Naive thymus-derived CD4-positive, alpha-beta T cell (primary cell): ENCODE measurements at regions not wholly inside any gene's neighbourhood (a gene's known extent, or its start where the extent isn't known, plus 50 kb on each side); places are given as distances from the start of the nearest gene placed in this dataset.

Source experiments
- ATAC-seq: fragments of 150-1000 bp; cut with Tn5 transposase; 2 replicates; pipeline ENCODE4 v1.10.0; 2021; ENCODE audit warnings: mild to moderate bottlenecking, moderate library complexity
- CTCF ChIA-PET: fragments of 350-600 bp; sonication (Branson Sonifier 250); formaldehyde crosslinking; loops from one replicate; lab custom pipeline; 2021; ENCODE audit warnings: antibody characterized with exemption; lab: Charles Lee
- POLR2A ChIA-PET: fragments of 350-600 bp; sonication (Branson Sonifier 250); formaldehyde crosslinking; loops from one replicate; lab custom pipeline; 2021; ENCODE audit warnings: antibody characterized with exemption, inconsistent platforms; lab: Charles Lee
- DNase-seq, 9 donors: peaks; one replicate each; pipeline versions ENCODE4 v3.0.0 to v3.0.0-alpha.2; 2020 to 2022; ENCODE audit warnings: mixed read lengths in 1 of 9
- H3K27ac ChIP-seq: one replicate; pipeline ENCODE4 v1.7.0; 2013; ENCODE audit warnings: mild to moderate bottlenecking, low read depth, low read length, moderate library complexity
- H3K27me3 ChIP-seq, 2 donors: one replicate each; pipeline ENCODE4 v1.7.0; 2013; ENCODE audit warnings: low read length in 2 of 2, mild to moderate bottlenecking in 2 of 2, moderate library complexity in 2 of 2; ENCODE audit not compliant: control insufficient read depth in 2 of 2, insufficient read depth in 2 of 2
- H3K36me3 ChIP-seq, 3 experiments: 1 replicate in 2 of 3; 2 replicates in 1 of 3; pipeline ENCODE4 v1.7.0; 2013; ENCODE audit warnings: low read length in 3 of 3, mild to moderate bottlenecking in 3 of 3, moderate library complexity in 1 of 3; ENCODE audit not compliant: insufficient read depth in 3 of 3, control insufficient read depth in 2 of 3
- H3K4me1 ChIP-seq, 2 donors: one replicate each; pipeline ENCODE4 v1.7.0; 2013; ENCODE audit warnings: low read length in 2 of 2, mild to moderate bottlenecking in 2 of 2, moderate library complexity in 1 of 2; ENCODE audit not compliant: control insufficient read depth in 2 of 2, insufficient read depth in 2 of 2
- H3K4me3 ChIP-seq: 2 replicates; pipeline ENCODE4 v1.7.0; 2013; ENCODE audit warnings: mild to moderate bottlenecking, low read length
- H3K9me3 ChIP-seq, 3 experiments: 1 replicate in 2 of 3; 2 replicates in 1 of 3; pipeline ENCODE4 v1.7.0; 2013; ENCODE audit warnings: low read length in 3 of 3; ENCODE audit not compliant: control insufficient read depth in 2 of 3
- H3K27ac Mint-ChIP-seq, 9 donors: one replicate each; pipeline ENCODE4 v1.8.0; 2020 to 2022; ENCODE audit warnings: mixed read lengths in 9 of 9, mild to moderate bottlenecking in 8 of 9, moderate library complexity in 5 of 9, inconsistent platforms in 2 of 9
- H3K27me3 Mint-ChIP-seq, 5 donors: one replicate each; pipeline ENCODE4 v1.8.0; 2021 to 2022; ENCODE audit warnings: mixed read lengths in 5 of 5, mild to moderate bottlenecking in 1 of 5
- H3K36me3 Mint-ChIP-seq, 5 donors: one replicate each; pipeline ENCODE4 v1.8.0; 2020 to 2022; ENCODE audit warnings: mixed read lengths in 5 of 5, mild to moderate bottlenecking in 3 of 5, inconsistent platforms in 1 of 5
- H3K4me1 Mint-ChIP-seq, 7 donors: one replicate each; pipeline ENCODE4 v1.8.0; 2020 to 2022; ENCODE audit warnings: mixed read lengths in 7 of 7, mild to moderate bottlenecking in 3 of 7, inconsistent platforms in 1 of 7
- H3K4me3 Mint-ChIP-seq, 10 donors: one replicate each; pipeline ENCODE4 v1.8.0; 2020 to 2022; ENCODE audit warnings: mild to moderate bottlenecking in 10 of 10, mixed read lengths in 10 of 10, moderate library complexity in 6 of 10, inconsistent platforms in 2 of 10
- H3K9me3 Mint-ChIP-seq, 11 donors: one replicate each; pipeline ENCODE4 v1.8.0; 2020 to 2022; ENCODE audit warnings: mixed read lengths in 11 of 11, mild to moderate bottlenecking in 4 of 11, inconsistent platforms in 1 of 11, moderate library complexity in 1 of 11
- intact Hi-C, 2 donors: fragments of 100-400 bp; cut with micrococcal nuclease; formaldehyde crosslinking; loops; one replicate each; pipeline ENCODE4 v1.15.1; 2023

GRCh38 chr17:72205357-72205756 is 84.5 kb downstream of the SOX9 start:
- POLR2A ChIA-PET, result no interaction called here
- H3K4me1 Mint-ChIP-seq, result no peaks in the 10 kb centered on the region
- Histone ChIP-seq H3K4me1 (no peaks in the 10 kb centered on the region), H3K36me3 (no peaks in the 10 kb centered on the region), H3K4me3 (no peak overlapping the region), H3K27ac (no peak overlapping the region), H3K9me3 (no peaks in the 10 kb centered on the region), H3K27me3 (no peaks in the 10 kb centered on the region)
- intact Hi-C loops, result no loop called here
- DNase-seq (no peak), ATAC-seq (no peak)
- CTCF ChIA-PET, result no interaction called here
- no peak overlapping the region for H3K27ac Mint-ChIP-seq
- H3K27me3 Mint-ChIP-seq, result peaks cover 0 to 12% (median 4%) of the 10 kb centered on the region in 5 donors
- H3K4me3 Mint-ChIP-seq, result no peak overlapping the region
- H3K36me3 Mint-ChIP-seq, result peaks cover 0 to 3% (median 0%) of the 10 kb centered on the region in 5 donors
- H3K9me3 Mint-ChIP-seq, result peaks cover 0 to 7% (median 3%) of the 10 kb centered on the region in 11 donors

GRCh38 chr17:72205822-72206221 is 85.0 kb downstream of the SOX9 start:
- H3K27ac Mint-ChIP-seq, result no peak overlapping the region
- H3K27ac ChIP-seq, result no peak overlapping the region
- H3K9me3 ChIP-seq, result no peaks in the 10 kb centered on the region
- H3K9me3 Mint-ChIP-seq, result peaks cover 0 to 7% (median 3%) of the 10 kb centered on the region in 11 donors
- H3K4me3 ChIP-seq, result no peak overlapping the region
- ChIA-PET POLR2A (no interaction called here), CTCF (no interaction called here)
- DNase-seq, result no peak
- intact Hi-C loops, result no loop called here
- no peaks in the 10 kb centered on the region for H3K4me1 Mint-ChIP-seq
- no peak for ATAC-seq
- H3K4me1 ChIP-seq, result no peaks in the 10 kb centered on the region
- H3K27me3 Mint-ChIP-seq, result peaks cover 0 to 12% (median 4%) of the 10 kb centered on the region in 5 donors
- H3K36me3 Mint-ChIP-seq, result peaks cover 0 to 3% (median 0%) of the 10 kb centered on the region in 5 donors
- no peaks in the 10 kb centered on the region for H3K27me3 ChIP-seq
- no peak overlapping the region for H3K4me3 Mint-ChIP-seq
- no peaks in the 10 kb centered on the region for H3K36me3 ChIP-seq

- Histone ChIP-seq H3K4me1 (no peaks in the 10 kb centered on the region), H3K4me3 (no peak overlapping the region), H3K27ac (no peak overlapping the region), H3K27me3 (no peaks in the 10 kb centered on the region), H3K36me3 (no peaks in the 10 kb centered on the region), H3K9me3 (no peaks in the 10 kb centered on the region)
- ChIA-PET POLR2A (no interaction called here), CTCF (no interaction called here)
- Mint-ChIP-seq H3K4me3 (no peak overlapping the region), H3K9me3 (peaks cover 0 to 7% (median 3%) of the 10 kb centered on the region in 11 donors), H3K27ac (no peak overlapping the region), H3K36me3 (peaks cover 0 to 3% (median 0%) of the 10 kb centered on the region in 5 donors), H3K4me1 (no peaks in the 10 kb centered on the region), H3K27me3 (peaks cover 0 to 12% (median 4%) of the 10 kb centered on the region in 5 donors)
- no peak for ATAC-seq
- intact Hi-C loops, result no loop called here
- DNase-seq, result no peak
Measured at GRCh38 chr17:72206376-72206775, 85.6 kb downstream of the SOX9 start.

- Mint-ChIP-seq H3K4me3 (no peak overlapping the region), H3K27ac (peak overlapping the region in 1 of 9 donors; percentile 33), H3K9me3 (peaks cover 0 to 7% (median 2%) of the 10 kb centered on the region in 11 donors), H3K36me3 (peaks cover 0 to 3% (median 0%) of the 10 kb centered on the region in 5 donors), H3K27me3 (peaks cover 0 to 8% (median 4%) of the 10 kb centered on the region in 5 donors), H3K4me1 (no peaks in the 10 kb centered on the region)
- ChIA-PET POLR2A (no interaction called here), CTCF (no interaction called here)
- no peak overlapping the region for H3K4me3 ChIP-seq
- H3K9me3 ChIP-seq, result no peaks in the 10 kb centered on the region
- no peaks in the 10 kb centered on the region for H3K4me1 ChIP-seq
- intact Hi-C loops, result no loop called here
- H3K36me3 ChIP-seq, result no peaks in the 10 kb centered on the region
- H3K27me3 ChIP-seq, result no peaks in the 10 kb centered on the region
- H3K27ac ChIP-seq, result no peak overlapping the region
- DNase-seq (no peak), ATAC-seq (no peak)
Measured at GRCh38 chr17:72208832-72209231, 88.0 kb downstream of the SOX9 start.

GRCh38 chr17:72212041-72212440 is 91.2 kb downstream of the SOX9 start:
- POLR2A ChIA-PET, result no interaction called here
- DNase-seq (no peak), ATAC-seq (no peak)
- Mint-ChIP-seq H3K4me1 (no peaks in the 10 kb centered on the region), H3K9me3 (peaks cover 0 to 8% (median 2%) of the 10 kb centered on the region in 11 donors), H3K4me3 (no peak overlapping the region), H3K36me3 (no peaks in the 10 kb centered on the region), H3K27ac (no peak overlapping the region), H3K27me3 (peaks cover 0 to 8% (median 2%) of the 10 kb centered on the region in 5 donors)
- H3K36me3 ChIP-seq, result no peaks in the 10 kb centered on the region
- H3K4me1 ChIP-seq, result no peaks in the 10 kb centered on the region
- H3K27me3 ChIP-seq, result no peaks in the 10 kb centered on the region
- H3K9me3 ChIP-seq, result no peaks in the 10 kb centered on the region
- intact Hi-C loops, result no loop called here
- CTCF ChIA-PET, result interaction anchor here (0.7 kb wide), 1 partner anchor 10 kb away, joined by 3 read pairs; no protein-coding TSS in a partner anchor
- H3K27ac ChIP-seq, result no peak overlapping the region
- no peak overlapping the region for H3K4me3 ChIP-seq

- peaks cover 0 to 6% (median 0%) of the 10 kb centered on the region in 5 donors for H3K36me3 Mint-ChIP-seq
- peaks cover 21 to 35% (median 32%) of the 10 kb centered on the region in 5 donors for H3K27me3 Mint-ChIP-seq
- DNase-seq, result no peak
- no peak for ATAC-seq
- Histone ChIP-seq H3K27ac (no peak overlapping the region), H3K27me3 (peaks cover 0 to under 1% of the 10 kb centered on the region in 2 donors), H3K4me3 (no peak overlapping the region), H3K36me3 (no peaks in the 10 kb centered on the region), H3K9me3 (no peaks in the 10 kb centered on the region), H3K4me1 (no peaks in the 10 kb centered on the region)
- H3K4me3 Mint-ChIP-seq, result no peak overlapping the region
- no peaks in the 10 kb centered on the region for H3K4me1 Mint-ChIP-seq
- intact Hi-C loops, result no loop called here
- POLR2A ChIA-PET, result no interaction called here
- CTCF ChIA-PET, result no interaction called here
- H3K27ac Mint-ChIP-seq, result no peak overlapping the region
- H3K9me3 Mint-ChIP-seq, result peaks cover 0 to 17% (median 9%) of the 10 kb centered on the region in 11 donors
Measured at GRCh38 chr17:72215490-72215889, 94.7 kb downstream of the SOX9 start.

GRCh38 chr17:72215928-72216327 is 95.1 kb downstream of the SOX9 start:
- CTCF ChIA-PET, result no interaction called here
- intact Hi-C loops, result no loop called here

More at GRCh38 chr17:72215928-72216327, 95.1 kb downstream of the SOX9 start:
- ATAC-seq, result no peak
- Histone ChIP-seq H3K27ac (no peak overlapping the region), H3K27me3 (peaks cover 0 to 3% of the 10 kb centered on the region in 2 donors), H3K4me3 (no peak overlapping the region), H3K36me3 (no peaks in the 10 kb centered on the region), H3K4me1 (no peaks in the 10 kb centered on the region), H3K9me3 (no peaks in the 10 kb centered on the region)
- H3K27me3 Mint-ChIP-seq, result peaks cover 26 to 38% (median 35%) of the 10 kb centered on the region in 5 donors
- H3K9me3 Mint-ChIP-seq, result peaks cover 0 to 21% (median 12%) of the 10 kb centered on the region in 11 donors
- no peaks in the 10 kb centered on the region for H3K4me1 Mint-ChIP-seq
- DNase-seq, result no peak
- H3K27ac Mint-ChIP-seq, result no peak overlapping the region
- H3K4me3 Mint-ChIP-seq, result no peak overlapping the region
- peaks cover 0 to 6% (median 0%) of the 10 kb centered on the region in 5 donors for H3K36me3 Mint-ChIP-seq
- POLR2A ChIA-PET, result no interaction called here
